IMR-90 (cell line): ENCODE measurements at regions not wholly inside any gene's neighbourhood (a gene's known extent, or its start where the extent isn't known, plus 50 kb on each side); places are given as distances from the start of the nearest gene placed in this dataset.

Experiments used
- ATAC-seq: fragments of 200-7000 bp; cut with Tn5 transposase; 2 replicates; pipeline ENCODE4 v1.9.1; 2020; ENCODE audit warnings: low read depth, mild to moderate bottlenecking, moderate library complexity
- BruUV-seq: library from RNA; stranded (reverse); fragments of 400-500 nt; replicated peaks from 2 replicates; lab custom pipeline; 2021; lab: Mats Ljungman, UMichigan
- CTCF ChIA-PET: fragments of 300-600 bp; formaldehyde crosslinking; extraction: SDS; loops from one replicate; lab custom pipeline; 2021; ENCODE audit warnings: antibody characterized with exemption; lab: Yijun Ruan, JAX
- POLR2A ChIA-PET: fragments of 300-600 bp; sonication (Branson Sonifier 250); formaldehyde crosslinking; loops from one replicate; lab custom pipeline; 2022; ENCODE audit warnings: antibody characterized with exemption; ENCODE audit not compliant: unreplicated experiment; lab: Charles Lee
- DNase-seq: peaks from one replicate; pipeline ENCODE4 v3.0.0; 2013
- H2AFZ ChIP-seq: replicated peaks from 2 replicates; pipeline ENCODE3; 2013; ENCODE audit warnings: low read length, mild to moderate bottlenecking; ENCODE audit not compliant: poor library complexity
- H2AK5ac ChIP-seq: 2 replicates; pipeline ENCODE4 v1.6.1; 2013; ENCODE audit warnings: low read depth, low read length, inconsistent platforms
- H2AK9ac ChIP-seq: replicated peaks from 2 replicates; pipeline ENCODE3; 2013; ENCODE audit warnings: mild to moderate bottlenecking, low read depth, low read length, moderate library complexity; ENCODE audit not compliant: poor library complexity
- H2BK120ac ChIP-seq: 2 replicates; pipeline ENCODE4 v1.6.1; 2013; ENCODE audit warnings: low read depth, low read length, inconsistent platforms
- H2BK15ac ChIP-seq: 3 replicates; pipeline ENCODE4 v1.6.1; 2013; ENCODE audit warnings: low read depth, low read length, inconsistent platforms
- H2BK20ac ChIP-seq: 2 replicates; pipeline ENCODE4 v1.6.1; 2013; ENCODE audit warnings: low read depth, mild to moderate bottlenecking, inconsistent platforms, low read length, moderate library complexity
- H2BK5ac ChIP-seq: 2 replicates; pipeline ENCODE4 v1.6.1; 2013; ENCODE audit warnings: mild to moderate bottlenecking, low read depth, low read length, inconsistent platforms; ENCODE audit not compliant: poor library complexity, severe bottlenecking
- H3K14ac ChIP-seq: replicated peaks from 2 replicates; pipeline ENCODE4 v1.6.1; 2013; ENCODE audit warnings: low read depth, low read length, inconsistent platforms
- H3K18ac ChIP-seq: 2 replicates; pipeline ENCODE4 v1.6.1; 2013; ENCODE audit warnings: low read depth, low read length, control low read depth
- H3K23ac ChIP-seq: 2 replicates; pipeline ENCODE4 v1.6.1; 2013; ENCODE audit warnings: low read depth, low read length, inconsistent platforms
- H3K27ac ChIP-seq: 2 replicates; pipeline ENCODE4 v1.5.1; 2013; ENCODE audit warnings: mild to moderate bottlenecking, control low read depth, low read length; ENCODE audit not compliant: insufficient read depth
- H3K27me3 ChIP-seq: 2 replicates; pipeline ENCODE4 v1.6.1; 2013; ENCODE audit warnings: low read length; ENCODE audit not compliant: control insufficient read depth, insufficient read depth
- H3K36me3 ChIP-seq: 2 replicates; pipeline ENCODE4 v1.6.1; 2013; ENCODE audit warnings: low read length, mixed read lengths; ENCODE audit not compliant: control insufficient read depth, insufficient read depth
- H3K4ac ChIP-seq: 2 replicates; pipeline ENCODE4 v1.6.1; 2013; ENCODE audit warnings: low read depth, low read length, inconsistent platforms
- H3K4me1 ChIP-seq: 2 replicates; pipeline ENCODE4 v1.6.1; 2013; ENCODE audit warnings: low read length, mixed read lengths; ENCODE audit not compliant: control insufficient read depth, insufficient read depth
- H3K4me2 ChIP-seq: 2 replicates; pipeline ENCODE4 v1.6.1; 2013; ENCODE audit warnings: low read depth, mild to moderate bottlenecking, control low read depth, low read length, moderate library complexity
- H3K4me3 ChIP-seq: 2 replicates; pipeline ENCODE4 v1.5.1; 2013; ENCODE audit warnings: low read depth, mild to moderate bottlenecking, control low read depth, low read length, moderate library complexity; ENCODE audit not compliant: insufficient read depth
- H3K56ac ChIP-seq: 2 replicates; pipeline ENCODE4 v1.6.1; 2013; ENCODE audit warnings: low read length, inconsistent platforms; ENCODE audit not compliant: insufficient read depth; ENCODE audit errors: extremely low read depth
- H3K79me1 ChIP-seq, 2 experiments: 2 replicates each; pipeline ENCODE4 v1.6.1; 2013; ENCODE audit warnings: low read length in 2 of 2, inconsistent platforms in 1 of 2, low read depth in 1 of 2
- H3K9ac ChIP-seq: 2 replicates; pipeline ENCODE4 v1.6.1; 2013; ENCODE audit warnings: low read depth, low read length, control low read depth
- H3K9me1 ChIP-seq: 2 replicates; pipeline ENCODE4 v1.6.1; 2013; ENCODE audit warnings: low read length, inconsistent platforms; ENCODE audit not compliant: insufficient read depth
- H3K9me3 ChIP-seq: 2 replicates; pipeline ENCODE4 v1.6.1; 2013; ENCODE audit warnings: low read length; ENCODE audit not compliant: control insufficient read depth, insufficient read depth
- H4K20me1 ChIP-seq: 2 replicates; pipeline ENCODE4 v1.6.1; 2013; ENCODE audit warnings: low read length, inconsistent platforms; ENCODE audit not compliant: insufficient read depth
- H4K5ac ChIP-seq: 2 replicates; pipeline ENCODE4 v1.6.1; 2013; ENCODE audit warnings: mild to moderate bottlenecking, low read depth, low read length, control low read depth
- H4K8ac ChIP-seq, 2 experiments: 2 replicates each; pipeline ENCODE4 v1.6.1; 2013; ENCODE audit warnings: low read depth in 2 of 2, low read length in 2 of 2, control low read depth in 1 of 2, inconsistent platforms in 1 of 2
- H4K91ac ChIP-seq: 2 replicates; pipeline ENCODE4 v1.6.1; 2013; ENCODE audit warnings: low read depth, low read length, inconsistent platforms; ENCODE audit not compliant: insufficient read depth
- CEBPB ChIP-seq: IDR thresholded peaks from 2 replicates; pipeline ENCODE4 v1.6.1; 2012; ENCODE audit warnings: low read depth, low read length, improper control_type of control experiment
- MAFK ChIP-seq: IDR thresholded peaks from 2 replicates; pipeline ENCODE4 v1.6.1; 2012; ENCODE audit warnings: low read depth, low read length, improper control_type of control experiment
- MAZ ChIP-seq: IDR thresholded peaks from 2 replicates; pipeline ENCODE4 v1.6.1; 2012; ENCODE audit warnings: low read depth, mild to moderate bottlenecking, low read length, improper control_type of control experiment, moderate library complexity, borderline replicate concordance
- MXI1 ChIP-seq: IDR thresholded peaks from 2 replicates; pipeline ENCODE4 v1.6.1; 2012; ENCODE audit warnings: low read depth, mild to moderate bottlenecking, low read length, moderate library complexity, borderline replicate concordance
- NFE2L2 ChIP-seq: fragments of 150-350 bp; IDR thresholded peaks from 2 replicates; pipeline ENCODE4 v1.6.1; 2016; ENCODE audit warnings: low read depth, mild to moderate bottlenecking, low read length
- POLR2A ChIP-seq: IDR thresholded peaks from 2 replicates; pipeline ENCODE4 v1.6.1; 2012; ENCODE audit warnings: mild to moderate bottlenecking, low read depth, low read length
- SMC3 ChIP-seq: fragments of 150-350 bp; IDR thresholded peaks from 2 replicates; pipeline ENCODE4 v1.6.1; 2016; ENCODE audit warnings: low read depth, mild to moderate bottlenecking, antibody characterized with exemption, low read length, moderate library complexity
- WGBS, 2 experiments: methylation state at CpG; one replicate each; pipeline versions ENCODE4 v1.1.5 to v1.1.7; 2013; ENCODE audit warnings: missing lambda C conversion rate in 2 of 2; ENCODE audit not compliant: insufficient read length in 1 of 2; ENCODE audit errors: extremely low coverage in 2 of 2; 5-methylcytosine and 5-hydroxymethylcytosine counted together
- dilution Hi-C: fragments of 300-500 bp; cut with HindIII; formaldehyde crosslinking; loops from one replicate; pipeline ENCODE4 v1.14.3; 2018; ENCODE audit warnings: low sequenced_read_pairs; ENCODE audit not compliant: unreplicated experiment
- in situ Hi-C: fragments of 300-500 bp; cut with MboI; formaldehyde crosslinking; loops from 3 replicates; pipeline ENCODE4 v1.14.3; 2019; ENCODE audit warnings: low sequenced_read_pairs, inconsistent platforms, mixed read lengths
- intact Hi-C: fragments of 100-400 bp; cut with micrococcal nuclease; formaldehyde crosslinking; loops from 2 replicates; pipeline ENCODE4 v1.10.0; 2022
- TF ChIP-seq, protein P1 (sequence below): fragments of 150-350 bp; IDR thresholded peaks from 2 replicates; pipeline ENCODE4 v1.6.1; 2016; ENCODE audit warnings: low read depth, mild to moderate bottlenecking, low read length, moderate library complexity, borderline replicate concordance
- TF ChIP-seq, protein P2 (sequence below): fragments of 150-350 bp; IDR thresholded peaks from 2 replicates; pipeline ENCODE4 v1.6.1; 2017; ENCODE audit warnings: mild to moderate bottlenecking, antibody characterized with exemption, low read length, low read depth

DNA sequence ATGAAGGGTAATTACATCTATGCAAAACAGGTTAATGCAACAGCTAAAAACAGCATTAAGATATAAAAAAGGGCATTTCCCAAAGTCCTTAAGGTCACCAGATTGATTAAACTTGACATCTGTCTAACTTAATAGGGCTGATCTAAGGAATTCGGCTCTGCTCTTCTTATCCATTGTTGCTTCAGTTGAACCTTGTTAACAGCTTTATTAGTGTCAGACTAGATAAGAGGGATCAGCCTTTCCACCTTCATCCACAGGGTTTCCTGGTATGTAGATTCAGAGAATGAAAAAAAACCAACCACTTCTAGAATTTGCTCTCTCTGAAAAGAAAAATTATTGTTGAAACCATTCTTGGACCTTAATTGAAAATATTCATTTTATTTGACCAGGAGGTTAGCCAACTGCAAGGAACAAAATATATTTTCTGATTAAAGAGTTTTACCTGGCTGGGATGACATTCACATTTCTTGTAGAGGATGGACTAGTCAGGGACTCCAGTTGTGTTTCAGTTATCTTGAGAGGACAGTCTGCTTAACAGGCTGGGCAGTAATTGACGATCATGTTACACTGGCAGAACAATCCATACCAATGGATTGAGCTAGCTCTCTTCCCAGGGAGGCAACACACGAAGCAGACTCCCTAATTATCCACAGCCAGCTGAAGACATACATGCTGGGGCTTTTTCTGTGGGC is 357.4 kb upstream of the ACVR2A start:
- H2BK15ac ChIP-seq = no peak overlapping the region
- no peak for TF ChIP-seq CEBPB
- TF ChIP-seq, protein P1, sequence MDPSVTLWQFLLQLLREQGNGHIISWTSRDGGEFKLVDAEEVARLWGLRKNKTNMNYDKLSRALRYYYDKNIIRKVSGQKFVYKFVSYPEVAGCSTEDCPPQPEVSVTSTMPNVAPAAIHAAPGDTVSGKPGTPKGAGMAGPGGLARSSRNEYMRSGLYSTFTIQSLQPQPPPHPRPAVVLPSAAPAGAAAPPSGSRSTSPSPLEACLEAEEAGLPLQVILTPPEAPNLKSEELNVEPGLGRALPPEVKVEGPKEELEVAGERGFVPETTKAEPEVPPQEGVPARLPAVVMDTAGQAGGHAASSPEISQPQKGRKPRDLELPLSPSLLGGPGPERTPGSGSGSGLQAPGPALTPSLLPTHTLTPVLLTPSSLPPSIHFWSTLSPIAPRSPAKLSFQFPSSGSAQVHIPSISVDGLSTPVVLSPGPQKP = no peak
- TF ChIP-seq, protein P2, sequence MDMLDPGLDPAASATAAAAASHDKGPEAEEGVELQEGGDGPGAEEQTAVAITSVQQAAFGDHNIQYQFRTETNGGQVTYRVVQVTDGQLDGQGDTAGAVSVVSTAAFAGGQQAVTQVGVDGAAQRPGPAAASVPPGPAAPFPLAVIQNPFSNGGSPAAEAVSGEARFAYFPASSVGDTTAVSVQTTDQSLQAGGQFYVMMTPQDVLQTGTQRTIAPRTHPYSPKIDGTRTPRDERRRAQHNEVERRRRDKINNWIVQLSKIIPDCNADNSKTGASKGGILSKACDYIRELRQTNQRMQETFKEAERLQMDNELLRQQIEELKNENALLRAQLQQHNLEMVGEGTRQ = no peak
- no peak for TF ChIP-seq MXI1
- no peak for TF ChIP-seq MAZ
- TF ChIP-seq NFE2L2 = no peak
- no peak for TF ChIP-seq MAFK
- no peak for TF ChIP-seq SMC3
- no peak for TF ChIP-seq POLR2A
- no TSS peak for BruUV-seq

More for the DNA sequence above, 357.4 kb upstream of the ACVR2A start:
- Histone ChIP-seq H3K4ac (no peak overlapping the region), H3K9ac (no peak overlapping the region), H3K4me1 (no peaks in the 10 kb centered on the region), H3K18ac (no peak overlapping the region), H4K8ac (no peak overlapping the region), H4K20me1 (no peaks in the 10 kb centered on the region), H4K5ac (no peak overlapping the region), H3K4me3 (no peak overlapping the region), H3K23ac (no peak overlapping the region), H2AK5ac (no peak overlapping the region), H2BK5ac (no peak overlapping the region), H3K9me1 (no peaks in the 10 kb centered on the region), H2AK9ac (no peak overlapping the region), H3K9me3 (no peaks in the 10 kb centered on the region), H2AFZ (no peak overlapping the region), H2BK20ac (no peak overlapping the region), H3K4me2 (no peak overlapping the region), H3K79me1 (no peaks in the 10 kb centered on the region), H3K27ac (no peak overlapping the region), H3K14ac (no peak overlapping the region), H3K36me3 (no peaks in the 10 kb centered on the region), H2BK120ac (no peak overlapping the region), H3K56ac (no peak overlapping the region), H3K27me3 (no peaks in the 10 kb centered on the region), H4K91ac (no peak overlapping the region)
- ChIA-PET POLR2A (no interaction called here), CTCF (no interaction called here)
- in situ Hi-C loops = no loop called here
- intact Hi-C loops = no loop called here
- ATAC-seq = no peak
- dilution Hi-C loops = no loop called here
- no CpG with 5 or more reads among the region's 3 CpGs for WGBS, 2 experiments
- no peak for DNase-seq
